ENCODE measurements at regions not wholly inside any gene's neighbourhood (a gene's known extent, or its start where the extent isn't known, plus 50 kb on each side); places are given as distances from the start of the nearest gene placed in this dataset.
A peak's percentile ranks its signal among the peaks of the same experiment; 100 is the strongest.

DNA sequence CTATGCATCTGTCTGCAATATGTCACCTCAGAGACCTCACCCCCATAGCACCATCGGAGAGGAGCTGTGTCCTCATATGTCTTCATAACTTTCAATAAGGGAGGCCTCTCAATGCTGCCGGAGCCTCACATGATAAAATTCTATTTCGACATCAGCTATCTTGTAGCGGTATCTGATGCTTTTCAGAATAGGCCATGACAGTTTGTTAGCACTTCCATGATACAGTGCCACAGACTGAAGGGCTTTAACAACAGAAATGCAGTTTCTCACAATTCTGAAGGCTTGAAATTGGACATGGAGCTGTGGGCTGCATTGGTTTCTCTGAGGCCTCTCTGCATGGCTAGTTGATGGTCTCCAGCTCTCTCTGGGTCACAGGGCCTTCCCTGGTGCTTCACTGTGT is 125.0 kb upstream of the PZP start:
- WGBS, 5 donors, result 89 to 94% (median 91%) methylated on average over 4 of the region's 4 CpGs
- intact Hi-C loops (cut with DNase I; ENCODE audit: low total_unique reads), result no loop called here

DNA sequence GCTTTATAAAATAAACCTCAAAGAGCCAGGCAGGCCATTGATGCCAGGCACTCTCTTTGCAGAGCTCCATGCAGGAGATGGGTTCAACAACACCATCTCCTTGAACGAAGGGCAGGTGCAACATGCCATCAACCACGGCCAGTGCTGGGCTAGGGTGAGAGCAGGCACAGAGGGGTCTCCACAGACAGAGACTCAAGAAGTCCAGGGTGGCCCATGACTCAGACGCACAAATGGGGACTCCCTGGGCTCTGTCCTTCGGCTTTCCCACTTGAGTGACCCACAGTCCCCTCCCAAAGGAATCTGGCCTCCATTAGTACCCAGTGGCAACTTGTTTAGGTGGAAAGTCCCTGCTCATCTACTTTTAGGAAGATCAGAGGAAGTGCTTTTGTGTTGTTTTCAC is 124.4 kb upstream of the PZP start:
- Histone ChIP-seq H3K36me3 (no peaks in the 10 kb centered on the region), H3K9me3 (peaks cover 0 to 18% (median 10%) of the 10 kb centered on the region in 4 donors), H3K27me3 (no peaks in the 10 kb centered on the region), H3K27ac (no peak overlapping the region), H3K4me3 (no peak overlapping the region), H3K4me1 (peaks cover 0 to 5% (median 0%) of the 10 kb centered on the region in 4 donors)
- intact Hi-C loops (cut with DNase I; ENCODE audit: low total_unique reads), result no loop called here
- 65 to 82% (median 78%) methylated on average over 4 of the region's 4 CpGs for WGBS, 5 donors
- no peak for DNase-seq
- TF ChIP-seq POLR2A (IDR thresholded peaks at IDR 0.05) (no peak), POLR2AphosphoS5 (IDR thresholded peaks at IDR 0.05) (no peak), EP300 (IDR thresholded peaks at IDR 0.05) (no peak)
- TF ChIP-seq, protein P1, sequence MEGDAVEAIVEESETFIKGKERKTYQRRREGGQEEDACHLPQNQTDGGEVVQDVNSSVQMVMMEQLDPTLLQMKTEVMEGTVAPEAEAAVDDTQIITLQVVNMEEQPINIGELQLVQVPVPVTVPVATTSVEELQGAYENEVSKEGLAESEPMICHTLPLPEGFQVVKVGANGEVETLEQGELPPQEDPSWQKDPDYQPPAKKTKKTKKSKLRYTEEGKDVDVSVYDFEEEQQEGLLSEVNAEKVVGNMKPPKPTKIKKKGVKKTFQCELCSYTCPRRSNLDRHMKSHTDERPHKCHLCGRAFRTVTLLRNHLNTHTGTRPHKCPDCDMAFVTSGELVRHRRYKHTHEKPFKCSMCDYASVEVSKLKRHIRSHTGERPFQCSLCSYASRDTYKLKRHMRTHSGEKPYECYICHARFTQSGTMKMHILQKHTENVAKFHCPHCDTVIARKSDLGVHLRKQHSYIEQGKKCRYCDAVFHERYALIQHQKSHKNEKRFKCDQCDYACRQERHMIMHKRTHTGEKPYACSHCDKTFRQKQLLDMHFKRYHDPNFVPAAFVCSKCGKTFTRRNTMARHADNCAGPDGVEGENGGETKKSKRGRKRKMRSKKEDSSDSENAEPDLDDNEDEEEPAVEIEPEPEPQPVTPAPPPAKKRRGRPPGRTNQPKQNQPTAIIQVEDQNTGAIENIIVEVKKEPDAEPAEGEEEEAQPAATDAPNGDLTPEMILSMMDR (IDR thresholded peaks at IDR 0.05), result no peak

More for the DNA sequence above, 125.0 kb upstream of the PZP start:
- Histone ChIP-seq H3K27ac (no peak overlapping the region), H3K36me3 (no peaks in the 10 kb centered on the region), H3K4me1 (peaks cover 0 to 5% (median 0%) of the 10 kb centered on the region in 4 donors), H3K27me3 (no peaks in the 10 kb centered on the region), H3K9me3 (peaks cover 0 to 18% (median 10%) of the 10 kb centered on the region in 4 donors), H3K4me3 (no peak overlapping the region)
- no peak for TF ChIP-seq EP300 (IDR thresholded peaks at IDR 0.05)
- no peak for TF ChIP-seq POLR2A (IDR thresholded peaks at IDR 0.05)
- TF ChIP-seq, protein P1 (IDR thresholded peaks at IDR 0.05), result no peak
- no peak for TF ChIP-seq POLR2AphosphoS5 (IDR thresholded peaks at IDR 0.05)
- no peak for DNase-seq

DNA sequence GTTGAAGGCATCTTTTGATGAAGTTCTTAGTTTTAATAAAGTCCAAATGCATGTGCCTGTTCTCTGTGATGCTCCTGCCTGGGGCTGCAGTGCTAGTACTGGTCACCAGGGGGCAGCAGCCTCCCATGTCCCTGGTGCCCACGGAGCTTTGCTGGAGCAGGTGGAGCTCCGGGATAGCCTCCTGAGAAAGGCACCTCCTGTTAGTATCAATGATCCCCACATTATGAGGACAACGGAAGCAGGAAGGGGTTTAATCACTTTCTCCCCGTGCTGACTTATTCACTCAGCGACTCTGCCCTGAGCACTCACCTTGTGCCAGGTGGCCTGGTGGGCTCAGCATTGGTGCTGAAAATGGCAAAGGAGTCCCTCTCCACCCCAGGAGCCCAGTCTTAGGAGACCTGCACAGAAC is 123.0 kb upstream of the PZP start:
- Histone ChIP-seq H3K9me3 (peaks cover 0 to 6% (median 4%) of the 10 kb centered on the region in 4 donors), H3K27ac (no peak overlapping the region), H3K27me3 (no peaks in the 10 kb centered on the region), H3K4me1 (peaks cover 0 to 5% (median 0%) of the 10 kb centered on the region in 4 donors), H3K4me3 (no peak overlapping the region), H3K36me3 (no peaks in the 10 kb centered on the region)
- 0 to 10% (median 7%) methylated on average over 5 of the region's 5 CpGs for WGBS, 5 donors
- no peak for TF ChIP-seq POLR2AphosphoS5 (IDR thresholded peaks at IDR 0.05)
- TF ChIP-seq, protein P1 (IDR thresholded peaks at IDR 0.05), result peak in 5 of 7 experiments; percentile 71 to 99 (median 95)
- intact Hi-C loops (cut with DNase I; ENCODE audit: low total_unique reads), result no loop called here
- peak; percentile 78 to 84 for DNase-seq

- H3K36me3 ChIP-seq, result no peaks in the 10 kb centered on the region
- H3K27me3 ChIP-seq, result no peaks in the 10 kb centered on the region
- intact Hi-C loops (cut with DNase I; ENCODE audit: low total_unique reads), result no loop called here
- no peaks in the 10 kb centered on the region for H3K9me3 ChIP-seq
- no peak overlapping the region for H3K4me3 ChIP-seq
- no peak for DNase-seq
- WGBS, 5 donors, result 86 to 93% (median 92%) methylated on average over 5 of the region's 5 CpGs
- peaks cover 0 to 5% (median 0%) of the 10 kb centered on the region in 4 donors for H3K4me1 ChIP-seq
- TF ChIP-seq POLR2AphosphoS5 (IDR thresholded peaks at IDR 0.05) (no peak), EP300 (IDR thresholded peaks at IDR 0.05) (no peak), POLR2A (IDR thresholded peaks at IDR 0.05) (no peak)
- TF ChIP-seq, protein P1 (IDR thresholded peaks at IDR 0.05), result no peak
- H3K27ac ChIP-seq, result no peak overlapping the region
These were observed 120.8 kb upstream of the PZP start for GRCh38 chr12:9329019-9329418.
